ENCODE measurements at regions not wholly inside any gene's neighbourhood (a gene's known extent, or its start where the extent isn't known, plus 50 kb on each side); places are given as distances from the start of the nearest gene placed in this dataset.

DNA sequence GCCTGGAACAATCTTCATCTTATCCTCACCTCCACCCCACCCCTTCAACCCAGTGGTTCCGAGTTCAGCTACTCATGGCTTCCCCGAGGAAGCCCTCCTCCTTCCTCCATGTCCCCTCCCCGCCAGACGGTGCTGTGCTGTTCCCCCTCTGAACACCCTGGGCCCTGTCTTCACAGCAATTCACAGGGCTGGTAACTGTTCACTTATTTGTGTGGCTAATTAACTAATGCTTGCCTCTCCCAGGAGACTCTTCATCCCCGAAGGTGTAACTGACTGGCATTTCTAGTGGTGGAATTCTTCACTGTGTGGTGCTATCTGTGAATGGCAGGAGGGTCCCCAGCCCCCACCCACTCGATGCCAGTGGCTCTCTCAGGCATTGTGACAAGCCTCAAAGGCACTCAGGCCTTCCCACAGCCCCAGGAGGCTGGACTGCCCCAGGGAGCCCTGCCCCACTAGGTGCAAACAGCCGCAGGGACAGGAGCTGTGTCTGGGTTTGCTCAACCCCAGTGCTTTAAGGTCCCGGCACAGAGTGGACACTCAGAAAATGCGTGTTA is 133.7 kb upstream of the ID2 start:
- TF ChIP-seq CTCF (IDR thresholded peaks at IDR 0.05; ENCODE audit: low read depth, low read length, poor library complexity, severe bottlenecking), result no peak
- TF ChIP-seq EZH2phosphoT487 (IDR thresholded peaks at IDR 0.05; ENCODE audit: borderline replicate concordance, low read length), result no peak
- Histone ChIP-seq H3K9me2 (replicated peaks; ENCODE audit: control insufficient read depth, low read length) (no peaks in the 10 kb centered on the region), H3K9me3 (ENCODE audit: control insufficient read depth, insufficient read depth, low read length) (no peaks in the 10 kb centered on the region), H4K20me1 (ENCODE audit: control insufficient read depth, insufficient read depth, low read depth, low read length) (no peaks in the 10 kb centered on the region), H3K27ac (ENCODE audit: low read depth, low read length) (no peak overlapping the region), H3K4me1 (ENCODE audit: control insufficient read depth, low read length) (peaks cover 88% of the 10 kb centered on the region), H3K4me3 (ENCODE audit: low read length) (no peak overlapping the region), H3K36me3 (ENCODE audit: control insufficient read depth, low read length) (peaks cover 12% of the 10 kb centered on the region; the same call in 1 of the 2 replicates), H3F3A (ENCODE audit: control insufficient read depth, insufficient read depth) (peaks cover 3% of the 10 kb centered on the region; the same call in 1 of the 2 replicates), H3K79me2 (ENCODE audit: control insufficient read depth, low read length) (no peaks in the 10 kb centered on the region), H3K4me2 (ENCODE audit: low read length) (no peak overlapping the region), H3K27me3 (ENCODE audit: control insufficient read depth, low read length) (no peaks in the 10 kb centered on the region)

DNA sequence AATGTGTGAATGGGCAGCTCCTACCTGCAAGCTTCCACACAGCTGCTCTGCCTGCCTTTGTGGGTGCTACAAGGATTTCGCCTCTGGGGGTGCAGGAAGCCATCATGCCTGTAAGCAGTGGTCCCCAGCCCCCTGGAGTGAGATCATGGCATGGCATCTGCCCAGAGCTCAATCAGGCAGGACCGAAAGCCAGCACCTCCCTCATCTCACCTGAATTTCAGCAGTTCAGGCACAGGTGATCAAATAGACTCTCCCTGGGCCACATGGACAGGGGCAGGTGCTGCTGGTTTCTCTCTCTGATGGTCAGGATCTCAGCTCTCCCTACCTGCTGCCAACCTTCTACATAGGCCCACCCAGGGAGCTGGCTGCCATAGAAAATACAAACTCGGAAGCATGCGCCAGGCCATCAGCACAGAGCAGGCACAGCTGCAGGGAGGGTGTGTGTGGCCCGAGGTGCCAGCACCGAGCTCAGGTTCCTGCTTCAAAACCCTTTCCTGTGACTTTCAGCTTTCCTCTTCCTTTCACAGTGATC is 133.2 kb upstream of the ID2 start:
- H3F3A ChIP-seq (ENCODE audit: control insufficient read depth, insufficient read depth), result peaks cover 3% of the 10 kb centered on the region; the same call in 1 of the 2 replicates
- H3K36me3 ChIP-seq (ENCODE audit: control insufficient read depth, low read length), result peaks cover 12% of the 10 kb centered on the region; the same call in 1 of the 2 replicates
- TF ChIP-seq CTCF (IDR thresholded peaks at IDR 0.05; ENCODE audit: low read depth, low read length, poor library complexity, severe bottlenecking), result peak; percentile 14
- TF ChIP-seq EZH2phosphoT487 (IDR thresholded peaks at IDR 0.05; ENCODE audit: borderline replicate concordance, low read length), result no peak
- no peaks in the 10 kb centered on the region for H3K9me2 ChIP-seq (replicated peaks; ENCODE audit: control insufficient read depth, low read length)
- H3K4me1 ChIP-seq (ENCODE audit: control insufficient read depth, low read length), result peaks cover 88% of the 10 kb centered on the region
- H4K20me1 ChIP-seq (ENCODE audit: control insufficient read depth, insufficient read depth, low read depth, low read length), result no peaks in the 10 kb centered on the region
- no peaks in the 10 kb centered on the region for H3K27me3 ChIP-seq (ENCODE audit: control insufficient read depth, low read length)
- H3K4me2 ChIP-seq (ENCODE audit: low read length), result no peak overlapping the region
- H3K9me3 ChIP-seq (ENCODE audit: control insufficient read depth, insufficient read depth, low read length), result no peaks in the 10 kb centered on the region
- no peak overlapping the region for H3K4me3 ChIP-seq (ENCODE audit: low read length)
- no peaks in the 10 kb centered on the region for H3K79me2 ChIP-seq (ENCODE audit: control insufficient read depth, low read length)
- H3K27ac ChIP-seq (ENCODE audit: low read depth, low read length), result no peak overlapping the region

- Histone ChIP-seq H3K27ac (ENCODE audit: low read depth, low read length) (no peak overlapping the region), H3F3A (ENCODE audit: control insufficient read depth, insufficient read depth) (peaks cover 3% of the 10 kb centered on the region; the same call in 1 of the 2 replicates), H4K20me1 (ENCODE audit: control insufficient read depth, insufficient read depth, low read depth, low read length) (no peaks in the 10 kb centered on the region), H3K27me3 (ENCODE audit: control insufficient read depth, low read length) (no peaks in the 10 kb centered on the region), H3K9me3 (ENCODE audit: control insufficient read depth, insufficient read depth, low read length) (no peaks in the 10 kb centered on the region), H3K4me1 (ENCODE audit: control insufficient read depth, low read length) (peaks cover 82% of the 10 kb centered on the region), H3K4me3 (ENCODE audit: low read length) (no peak overlapping the region), H3K36me3 (ENCODE audit: control insufficient read depth, low read length) (peaks cover 12% of the 10 kb centered on the region; the same call in 1 of the 2 replicates), H3K9me2 (replicated peaks; ENCODE audit: control insufficient read depth, low read length) (no peaks in the 10 kb centered on the region), H3K79me2 (ENCODE audit: control insufficient read depth, low read length) (no peaks in the 10 kb centered on the region), H3K4me2 (ENCODE audit: low read length) (no peak overlapping the region)
- TF ChIP-seq CTCF (IDR thresholded peaks at IDR 0.05; ENCODE audit: low read depth, low read length, poor library complexity, severe bottlenecking) (no peak), EZH2phosphoT487 (IDR thresholded peaks at IDR 0.05; ENCODE audit: borderline replicate concordance, low read length) (no peak)
Observed at GRCh38 chr2:8549273-8549922, 132.5 kb upstream of the ID2 start.

Measured in DOHH2 (cell line).